ENCODE measurements at regions not wholly inside any gene's neighbourhood (a gene's known extent, or its start where the extent isn't known, plus 50 kb on each side); places are given as distances from the start of the nearest gene placed in this dataset.
"Not testable (repeated sequence)": the region's sequence is repeated elsewhere in the genome, so short reads cannot be mapped to it uniquely, and the experiment has no call there.

DNA sequence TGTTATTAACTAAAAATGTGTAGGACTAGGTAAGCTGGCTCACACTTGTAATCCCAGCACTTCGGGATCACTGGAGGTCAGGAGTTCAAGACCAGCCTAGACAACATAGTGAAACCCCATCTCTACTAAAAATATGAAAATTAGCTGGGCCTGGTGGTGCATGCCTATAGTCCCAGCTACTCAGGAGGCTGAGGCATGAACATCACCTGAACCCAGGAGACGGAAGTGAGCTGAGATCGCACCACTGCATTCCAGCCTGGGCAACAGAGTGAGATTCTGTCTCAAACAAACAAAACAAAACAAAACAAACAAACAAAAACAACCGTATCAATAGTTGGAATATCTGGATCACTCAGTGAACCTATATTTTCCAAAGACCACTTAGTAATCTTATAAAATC is 4759.1 kb upstream of the OR11H1 start:
- intact Hi-C loops (cut with DNase I); H3K9me3 ChIP-seq (ENCODE audit: control insufficient read depth, low read length); H3K4me3 ChIP-seq (ENCODE audit: low read length); H3K27me3 ChIP-seq (ENCODE audit: control insufficient read depth, insufficient read depth); H3K27ac ChIP-seq (ENCODE audit: low read length); H3K4me1 ChIP-seq (ENCODE audit: control insufficient read depth, insufficient read depth, low read length); ATAC-seq; DNase-seq: not testable (repeated sequence)
- 69% methylated on average over 4 of the region's 4 CpGs for WGBS

GRCh38 chr22:10771744-10772143 is 4756.2 kb upstream of the OR11H1 start:
- intact Hi-C loops (cut with DNase I); H3K9me3 ChIP-seq (ENCODE audit: control insufficient read depth, low read length); H3K4me3 ChIP-seq (ENCODE audit: low read length); H3K27ac ChIP-seq (ENCODE audit: low read length); H3K27me3 ChIP-seq (ENCODE audit: control insufficient read depth, insufficient read depth); H3K4me1 ChIP-seq (ENCODE audit: control insufficient read depth, insufficient read depth, low read length); DNase-seq: not testable (repeated sequence)
- peak in 1 of 2 donors; percentile 23 for ATAC-seq

DNA sequence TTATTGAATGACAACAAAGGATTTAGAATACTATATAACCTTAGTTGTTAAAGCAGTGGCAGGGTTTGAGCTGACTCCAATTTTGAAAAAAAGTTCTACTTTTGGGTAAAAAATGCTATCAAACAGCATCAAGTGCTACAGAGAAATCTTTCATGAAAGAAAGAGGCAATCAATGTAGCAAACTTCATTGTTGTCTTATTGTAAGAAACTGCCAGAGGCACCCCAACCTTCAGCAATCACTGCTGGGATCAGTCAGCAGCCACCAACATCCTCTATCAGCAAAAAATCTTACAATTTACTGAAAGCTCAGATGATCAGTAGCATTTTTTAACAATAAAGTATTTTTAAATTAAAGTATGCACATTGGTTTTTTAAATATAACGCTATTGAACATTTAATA is 4754.7 kb upstream of the OR11H1 start:
- H3K4me1 ChIP-seq (ENCODE audit: control insufficient read depth, insufficient read depth, low read length); ATAC-seq; H3K9me3 ChIP-seq (ENCODE audit: control insufficient read depth, low read length); H3K27ac ChIP-seq (ENCODE audit: low read length); DNase-seq; intact Hi-C loops (cut with DNase I); H3K27me3 ChIP-seq (ENCODE audit: control insufficient read depth, insufficient read depth); H3K4me3 ChIP-seq (ENCODE audit: low read length): not testable (repeated sequence)
- WGBS: 36% methylated on average over 1 of the region's 1 CpG

GRCh38 chr22:10775601-10776357 is 4752.2 kb upstream of the OR11H1 start:
- DNase-seq; H3K4me1 ChIP-seq (ENCODE audit: control insufficient read depth, insufficient read depth, low read length); intact Hi-C loops (cut with DNase I); H3K4me3 ChIP-seq (ENCODE audit: low read length); H3K9me3 ChIP-seq (ENCODE audit: control insufficient read depth, low read length); H3K27ac ChIP-seq (ENCODE audit: low read length); H3K27me3 ChIP-seq (ENCODE audit: control insufficient read depth, insufficient read depth): not testable (repeated sequence)
- 47% methylated on average over 5 of the region's 5 CpGs for WGBS
- peak; percentile 11 to 16 for ATAC-seq

- 62% methylated on average over 7 of the region's 7 CpGs for WGBS
- H3K27me3 ChIP-seq (ENCODE audit: control insufficient read depth, insufficient read depth); H3K27ac ChIP-seq (ENCODE audit: low read length); H3K4me3 ChIP-seq (ENCODE audit: low read length); H3K9me3 ChIP-seq (ENCODE audit: control insufficient read depth, low read length); intact Hi-C loops (cut with DNase I); DNase-seq; H3K4me1 ChIP-seq (ENCODE audit: control insufficient read depth, insufficient read depth, low read length); ATAC-seq: not testable (repeated sequence)
Observed at GRCh38 chr22:10776358-10776729, 4751.6 kb upstream of the OR11H1 start.

- H3K27ac ChIP-seq (ENCODE audit: low read length); H3K4me1 ChIP-seq (ENCODE audit: control insufficient read depth, insufficient read depth, low read length); H3K4me3 ChIP-seq (ENCODE audit: low read length); intact Hi-C loops (cut with DNase I); H3K27me3 ChIP-seq (ENCODE audit: control insufficient read depth, insufficient read depth); H3K9me3 ChIP-seq (ENCODE audit: control insufficient read depth, low read length); DNase-seq; ATAC-seq: not testable (repeated sequence)
- 74% methylated on average over 11 of the region's 11 CpGs for WGBS
Observed at GRCh38 chr22:10777733-10778132, 4750.3 kb upstream of the OR11H1 start.

GRCh38 chr22:10778296-10778814 is 4749.6 kb upstream of the OR11H1 start:
- DNase-seq (no peak), ATAC-seq (no peak)
- 45% methylated on average over 8 of the region's 8 CpGs for WGBS
- no peaks in the 10 kb centered on the region for H3K9me3 ChIP-seq (ENCODE audit: control insufficient read depth, low read length)
- no peak overlapping the region for H3K4me3 ChIP-seq (ENCODE audit: low read length)
- no peaks in the 10 kb centered on the region for H3K4me1 ChIP-seq (ENCODE audit: control insufficient read depth, insufficient read depth, low read length)
- H3K27ac ChIP-seq (ENCODE audit: low read length): no peak overlapping the region
- intact Hi-C loops (cut with DNase I): no loop called here
- H3K27me3 ChIP-seq (ENCODE audit: control insufficient read depth, insufficient read depth): no peaks in the 10 kb centered on the region

- ATAC-seq; DNase-seq; intact Hi-C loops (cut with DNase I); H3K9me3 ChIP-seq (ENCODE audit: control insufficient read depth, low read length); H3K27me3 ChIP-seq (ENCODE audit: control insufficient read depth, insufficient read depth); H3K27ac ChIP-seq (ENCODE audit: low read length); H3K4me3 ChIP-seq (ENCODE audit: low read length); H3K4me1 ChIP-seq (ENCODE audit: control insufficient read depth, insufficient read depth, low read length): not testable (repeated sequence)
- 60% methylated on average over 6 of the region's 6 CpGs for WGBS
Observed at GRCh38 chr22:10779200-10779599, 4748.8 kb upstream of the OR11H1 start.

GRCh38 chr22:10780281-10780680 is 4747.7 kb upstream of the OR11H1 start:
- intact Hi-C loops (cut with DNase I): no loop called here
- H3K27me3 ChIP-seq (ENCODE audit: control insufficient read depth, insufficient read depth): no peaks in the 10 kb centered on the region
- peak; percentile 25 to 42 for ATAC-seq
- no peaks in the 10 kb centered on the region for H3K9me3 ChIP-seq (ENCODE audit: control insufficient read depth, low read length)
- no peak overlapping the region for H3K27ac ChIP-seq (ENCODE audit: low read length)
- WGBS: 50% methylated on average over 8 of the region's 8 CpGs
- H3K4me1 ChIP-seq (ENCODE audit: control insufficient read depth, insufficient read depth, low read length): no peaks in the 10 kb centered on the region
- DNase-seq: no peak
- no peak overlapping the region for H3K4me3 ChIP-seq (ENCODE audit: low read length)

- ATAC-seq: no peak
Observed at GRCh38 chr22:10781571-10782403, 4746.2 kb upstream of the OR11H1 start.

More at GRCh38 chr22:10781571-10782403, 4746.2 kb upstream of the OR11H1 start:
- H3K4me3 ChIP-seq (ENCODE audit: low read length): no peak overlapping the region
- no peaks in the 10 kb centered on the region for H3K27me3 ChIP-seq (ENCODE audit: control insufficient read depth, insufficient read depth)
- no peaks in the 10 kb centered on the region for H3K4me1 ChIP-seq (ENCODE audit: control insufficient read depth, insufficient read depth, low read length)
- intact Hi-C loops (cut with DNase I): no loop called here
- no peaks in the 10 kb centered on the region for H3K9me3 ChIP-seq (ENCODE audit: control insufficient read depth, low read length)
- no peak overlapping the region for H3K27ac ChIP-seq (ENCODE audit: low read length)
- WGBS: 67% methylated on average over 10 of the region's 10 CpGs
- DNase-seq: no peak
